Subcutaneous abdominal adipose tissue (tissue), 5 donors: ENCODE measurements at regions not wholly inside any gene's neighbourhood (a gene's known extent, or its start where the extent isn't known, plus 50 kb on each side); places are given as distances from the start of the nearest gene placed in this dataset.

Experiments
- H3K27ac ChIP-seq: one replicate; pipeline ENCODE4 v1.7.0; 2013; ENCODE audit warnings: low read depth, mild to moderate bottlenecking, inconsistent platforms, low read length, moderate library complexity
- H3K27me3 ChIP-seq, 5 donors: one replicate each; pipeline ENCODE4 v1.7.0; 2013; ENCODE audit warnings: low read length in 5 of 5, inconsistent platforms in 1 of 5; ENCODE audit not compliant: control insufficient read depth in 5 of 5, insufficient read depth in 4 of 5
- H3K36me3 ChIP-seq, 5 donors: one replicate each; pipeline ENCODE4 v1.7.0; 2013; ENCODE audit warnings: low read length in 5 of 5; ENCODE audit not compliant: control insufficient read depth in 5 of 5, insufficient read depth in 5 of 5
- H3K4me1 ChIP-seq, 5 donors: one replicate each; pipeline ENCODE4 v1.7.0; 2013; ENCODE audit warnings: low read length in 5 of 5, mild to moderate bottlenecking in 3 of 5, moderate library complexity in 1 of 5; ENCODE audit not compliant: control insufficient read depth in 5 of 5, insufficient read depth in 5 of 5
- H3K4me3 ChIP-seq, 5 donors: one replicate each; pipeline ENCODE4 v1.7.0; 2013; ENCODE audit warnings: low read length in 5 of 5, low read depth in 1 of 5
- H3K9ac ChIP-seq, 5 donors: one replicate each; pipeline ENCODE4 v1.7.0; 2013; ENCODE audit warnings: low read length in 5 of 5, mild to moderate bottlenecking in 4 of 5, moderate library complexity in 3 of 5
- H3K9me3 ChIP-seq, 5 donors: one replicate each; pipeline ENCODE4 v1.7.0; 2013; ENCODE audit warnings: low read length in 5 of 5; ENCODE audit not compliant: control insufficient read depth in 5 of 5
- donor health status: healthy.
- donor health status: healthy.
- donor health status: healthy.
- donor health status: healthy.
- donor health status: healthy.

- Histone ChIP-seq H3K4me1 (peaks cover 0 to 48% (median 38%) of the 10 kb centered on the region in 5 donors), H3K9me3 (no peaks in the 10 kb centered on the region), H3K27me3 (no peaks in the 10 kb centered on the region), H3K27ac (peak overlapping the region; percentile 47), H3K4me3 (no peak overlapping the region), H3K36me3 (no peaks in the 10 kb centered on the region), H3K9ac (no peak overlapping the region)
Observed at GRCh38 chr3:74676-75243, 121.8 kb upstream of the CHL1 start.

- Histone ChIP-seq H3K27ac (peak overlapping the region; percentile 47), H3K36me3 (no peaks in the 10 kb centered on the region), H3K4me1 (peaks cover 0 to 43% (median 38%) of the 10 kb centered on the region in 5 donors), H3K9ac (no peak overlapping the region), H3K9me3 (no peaks in the 10 kb centered on the region), H3K4me3 (no peak overlapping the region), H3K27me3 (no peaks in the 10 kb centered on the region)
Observed at GRCh38 chr3:75260-75659, 121.3 kb upstream of the CHL1 start.

GRCh38 chr3:79542-79941, 117.0 kb upstream of the CHL1 start:
- Histone ChIP-seq H3K27me3 (no peaks in the 10 kb centered on the region), H3K9me3 (no peaks in the 10 kb centered on the region), H3K4me3 (no peak overlapping the region), H3K9ac (no peak overlapping the region), H3K27ac (no peak overlapping the region), H3K36me3 (no peaks in the 10 kb centered on the region), H3K4me1 (peaks cover 0 to 9% (median 7%) of the 10 kb centered on the region in 5 donors)

- H3K36me3 ChIP-seq, result no peaks in the 10 kb centered on the region
- no peaks in the 10 kb centered on the region for H3K27me3 ChIP-seq
- H3K9ac ChIP-seq, result no peak overlapping the region
- no peaks in the 10 kb centered on the region for H3K9me3 ChIP-seq
- no peaks in the 10 kb centered on the region for H3K4me1 ChIP-seq
- H3K27ac ChIP-seq, result no peak overlapping the region
- no peak overlapping the region for H3K4me3 ChIP-seq
Observed at GRCh38 chr3:82508-82907, 114.1 kb upstream of the CHL1 start.

GRCh38 chr3:83096-83495, 113.5 kb upstream of the CHL1 start:
- H3K4me3 ChIP-seq, result no peak overlapping the region
- no peak overlapping the region for H3K27ac ChIP-seq
- no peaks in the 10 kb centered on the region for H3K36me3 ChIP-seq
- H3K27me3 ChIP-seq, result no peaks in the 10 kb centered on the region
- H3K9me3 ChIP-seq, result no peaks in the 10 kb centered on the region
- no peak overlapping the region for H3K9ac ChIP-seq
- no peaks in the 10 kb centered on the region for H3K4me1 ChIP-seq

DNA sequence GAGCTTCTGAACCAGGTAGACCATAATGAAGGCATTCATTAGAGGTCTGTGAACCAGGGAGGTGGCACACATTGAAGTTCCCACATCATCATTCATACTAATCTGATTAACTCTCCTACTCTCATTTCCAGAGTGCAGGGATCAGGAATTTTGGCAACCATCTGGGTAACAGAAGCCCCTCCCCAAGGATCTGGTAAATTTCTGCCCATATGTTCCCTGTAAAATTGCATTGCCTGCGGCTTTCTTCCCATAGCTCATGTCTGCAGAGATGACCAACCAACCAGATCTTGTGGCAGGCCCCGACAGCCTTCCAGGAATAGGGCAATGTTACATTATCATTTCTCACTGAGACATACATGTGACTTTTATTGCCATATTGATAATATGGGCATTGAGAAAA, 111.4 kb upstream of the CHL1 start:
- no peak overlapping the region for H3K27ac ChIP-seq
- H3K9ac ChIP-seq, result no peak overlapping the region
- H3K36me3 ChIP-seq, result no peaks in the 10 kb centered on the region
- no peaks in the 10 kb centered on the region for H3K9me3 ChIP-seq
- no peaks in the 10 kb centered on the region for H3K4me1 ChIP-seq
- H3K4me3 ChIP-seq, result no peak overlapping the region
- H3K27me3 ChIP-seq, result no peaks in the 10 kb centered on the region

DNA sequence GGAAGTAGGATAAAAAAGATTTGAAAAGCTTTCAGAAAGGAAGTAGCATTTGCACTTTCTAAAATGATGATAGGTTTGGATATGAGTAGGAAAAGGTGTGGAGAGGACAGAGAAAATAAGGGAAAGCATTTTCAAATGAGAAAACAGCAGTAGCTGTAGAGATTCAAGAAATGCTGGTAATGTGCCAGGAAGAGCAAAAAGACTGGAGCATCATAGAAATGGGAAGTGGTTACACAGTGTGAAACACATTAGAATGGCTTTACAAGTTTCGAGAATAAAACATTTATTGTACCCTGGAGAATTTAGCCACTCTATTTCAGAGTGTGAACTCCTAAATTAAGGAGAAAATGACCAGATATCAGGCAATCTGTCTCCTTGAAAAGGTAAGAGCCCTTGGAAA, 108.3 kb upstream of the CHL1 start:
- H3K27ac ChIP-seq, result no peak overlapping the region
- no peak overlapping the region for H3K4me3 ChIP-seq
- no peak overlapping the region for H3K9ac ChIP-seq
- H3K4me1 ChIP-seq, result no peaks in the 10 kb centered on the region
- H3K27me3 ChIP-seq, result no peaks in the 10 kb centered on the region
- no peaks in the 10 kb centered on the region for H3K36me3 ChIP-seq
- no peaks in the 10 kb centered on the region for H3K9me3 ChIP-seq

- no peaks in the 10 kb centered on the region for H3K36me3 ChIP-seq
- no peaks in the 10 kb centered on the region for H3K9me3 ChIP-seq
- no peak overlapping the region for H3K9ac ChIP-seq
- no peak overlapping the region for H3K27ac ChIP-seq
- H3K27me3 ChIP-seq, result no peaks in the 10 kb centered on the region
- H3K4me3 ChIP-seq, result no peak overlapping the region
- H3K4me1 ChIP-seq, result peaks cover 0 to 11% (median 0%) of the 10 kb centered on the region in 5 donors
Observed at GRCh38 chr3:93746-94145, 102.8 kb upstream of the CHL1 start.

DNA sequence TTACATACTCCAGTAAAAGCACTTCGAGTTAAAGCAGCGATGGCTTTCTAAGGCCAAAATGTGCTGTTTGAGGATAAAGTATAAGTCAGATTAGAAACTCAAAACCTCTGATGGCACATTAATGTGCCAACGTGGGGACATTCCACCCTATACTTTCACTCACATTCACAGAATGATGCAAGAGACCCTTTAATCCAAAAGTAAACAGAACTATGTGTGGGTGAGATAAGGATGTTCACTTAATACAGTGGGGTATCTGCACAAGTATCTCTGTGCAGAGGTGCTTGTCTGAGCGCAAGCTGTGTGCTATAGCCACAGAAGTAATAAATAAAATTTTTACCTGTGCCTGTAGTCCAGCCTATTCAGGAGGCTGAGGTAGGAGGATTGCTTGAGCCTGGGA, 100.3 kb upstream of the CHL1 start:
- H3K9me3 ChIP-seq, result no peaks in the 10 kb centered on the region
- no peak overlapping the region for H3K9ac ChIP-seq
- H3K27ac ChIP-seq, result no peak overlapping the region

GRCh38 chr3:97417-98258, 98.9 kb upstream of the CHL1 start:
- no peaks in the 10 kb centered on the region for H3K36me3 ChIP-seq
- peaks cover 0 to 11% (median 0%) of the 10 kb centered on the region in 5 donors for H3K4me1 ChIP-seq
- H3K27me3 ChIP-seq, result no peaks in the 10 kb centered on the region
- no peak overlapping the region for H3K4me3 ChIP-seq
- H3K9ac ChIP-seq, result no peak overlapping the region
- no peak overlapping the region for H3K27ac ChIP-seq
- H3K9me3 ChIP-seq, result no peaks in the 10 kb centered on the region

More for the DNA sequence above, 100.3 kb upstream of the CHL1 start:
- Histone ChIP-seq H3K27me3 (no peaks in the 10 kb centered on the region), H3K4me1 (peaks cover 0 to 11% (median 0%) of the 10 kb centered on the region in 5 donors), H3K4me3 (no peak overlapping the region), H3K36me3 (no peaks in the 10 kb centered on the region)
